HepG2 (cell line): ENCODE measurements at regions not wholly inside any gene's neighbourhood (a gene's known extent, or its start where the extent isn't known, plus 50 kb on each side); places are given as distances from the start of the nearest gene placed in this dataset.

ENCODE experiments used
- ATAC-seq: fragments of 200-7000 bp; cut with Tn5 transposase; 3 replicates; pipeline ENCODE4 v1.9.1; 2020; ENCODE audit warnings: mild to moderate bottlenecking, moderate library complexity
- BruUV-seq: library from RNA; stranded (reverse); fragments of 400-500 nt; replicated peaks from 2 replicates; lab custom pipeline; 2021; lab: Mats Ljungman, UMichigan
- CTCF ChIA-PET: fragments of 300-600 bp; formaldehyde crosslinking; extraction: SDS; loops from one replicate; lab custom pipeline; 2021; ENCODE audit warnings: low total read pairs, inconsistent platforms, low intra/inter-chr PET ratio; lab: Yijun Ruan, JAX
- POLR2A ChIA-PET: fragments of 350-600 bp; sonication (Branson Sonifier 250); formaldehyde crosslinking; loops from one replicate; lab custom pipeline; 2020; ENCODE audit warnings: antibody characterized with exemption, inconsistent platforms; lab: Yijun Ruan, JAX
- DNase-seq: peaks from one replicate; pipeline ENCODE4 v3.0.0-alpha.2; 2015; ENCODE audit warnings: low spot score
- FAIRE-seq: peaks from 3 replicates; lab custom pipeline; 2011; peaks lifted over from hg19 to GRCh38; lab: Jason Lieb, UNC
- H2AFZ ChIP-seq: one replicate; pipeline ENCODE4 v1.6.1; 2011; ENCODE audit warnings: low read length, inconsistent platforms
- H3K27ac ChIP-seq: fragments of 300-600 bp; 3 replicates; pipeline ENCODE4 v1.8.0; 2011; ENCODE audit warnings: mixed run types, mild to moderate bottlenecking, mixed read lengths, low read length, inconsistent platforms; ENCODE audit not compliant: insufficient read depth; ENCODE audit errors: extremely low read length
- H3K27me3 ChIP-seq, 2 experiments: fragments of 200-600 bp in 1 of 2; 2 replicates in 1 of 2; 3 replicates in 1 of 2; pipeline versions ENCODE4 v1.6.0 to v1.8.0; 2011; ENCODE audit warnings: low read length in 2 of 2, mild to moderate bottlenecking in 2 of 2, moderate library complexity in 2 of 2, inconsistent platforms in 1 of 2; ENCODE audit not compliant: insufficient read depth in 2 of 2, control insufficient read depth in 1 of 2
- H3K36me3 ChIP-seq, 2 experiments: fragments of 200-600 bp in 1 of 2; replicated peaks in 1 of 2; 2 replicates in 1 of 2; 3 replicates in 1 of 2; pipeline versions ENCODE4 v1.5.1 to v1.8.0; 2011; ENCODE audit warnings: low read length in 2 of 2, inconsistent platforms in 1 of 2; ENCODE audit not compliant: insufficient read depth in 2 of 2, control insufficient read depth in 1 of 2
- H3K4me1 ChIP-seq: 2 replicates; pipeline ENCODE4 v1.5.1; 2012; ENCODE audit warnings: low read length, inconsistent platforms; ENCODE audit not compliant: insufficient read depth
- H3K4me2 ChIP-seq: 2 replicates; pipeline ENCODE4 v1.6.0; 2011; ENCODE audit warnings: low read depth, low read length, inconsistent platforms
- H3K4me3 ChIP-seq, 3 experiments: fragments of 200-600 bp in 1 of 3; sonication (generic), shearing (Covaris generic) in 1 of 3; replicated peaks in 1 of 3; 2 replicates each; pipeline ENCODE4 v1.5.1; 2011 to 2016; ENCODE audit warnings: low read length in 3 of 3, inconsistent platforms in 2 of 3, low read depth in 2 of 3, mild to moderate bottlenecking in 2 of 3, control low read depth in 1 of 3, mixed read lengths in 1 of 3; ENCODE audit not compliant: insufficient read depth in 1 of 3
- H3K79me2 ChIP-seq: one replicate; pipeline ENCODE4 v1.6.1; 2011; ENCODE audit warnings: low read length, inconsistent platforms; ENCODE audit not compliant: insufficient read depth
- H3K9ac ChIP-seq: 2 replicates; pipeline ENCODE4 v1.6.0; 2011; ENCODE audit warnings: mild to moderate bottlenecking, low read depth, low read length, inconsistent platforms; ENCODE audit not compliant: insufficient read depth
- H3K9me3 ChIP-seq: 2 replicates; pipeline ENCODE4 v1.5.1; 2012; ENCODE audit warnings: mild to moderate bottlenecking, low read length
- H4K20me1 ChIP-seq: 2 replicates; pipeline ENCODE4 v1.6.0; 2011; ENCODE audit warnings: inconsistent platforms, mild to moderate bottlenecking, low read length, moderate library complexity; ENCODE audit not compliant: insufficient read depth
- ADNP ChIP-seq: sonication (generic); formaldehyde crosslinking; IDR thresholded peaks from 2 replicates; pipeline ENCODE4 v1.4.0; 2020; ENCODE audit warnings: missing genetic modification reagents
- ASH2L ChIP-seq: fragments of 300-600, 200-600 bp; sonication (generic); IDR thresholded peaks from 2 replicates; pipeline ENCODE4 v1.7.0; 2017; ENCODE audit warnings: low read depth, mild to moderate bottlenecking, moderate library complexity, mixed read lengths, low read length; ENCODE audit not compliant: insufficient read length
- ATF1 ChIP-seq: IDR thresholded peaks from 2 replicates; pipeline ENCODE4 v1.6.1; 2016; ENCODE audit warnings: mild to moderate bottlenecking, control low read depth
- GPBP1L1 ChIP-seq: sonication (generic); formaldehyde crosslinking; IDR thresholded peaks from 2 replicates; pipeline ENCODE4 v1.5.0; 2020; ENCODE audit warnings: mild to moderate bottlenecking, missing genetic modification reagents
- MLX ChIP-seq: IDR thresholded peaks from 2 replicates; pipeline ENCODE4 v1.6.1; 2016
- NFIB ChIP-seq: sonication (generic); formaldehyde crosslinking; IDR thresholded peaks from 2 replicates; pipeline ENCODE4 v1.9.0; 2021; ENCODE audit warnings: missing genetic modification reagents, mild to moderate bottlenecking, borderline replicate concordance
- PRDM15 ChIP-seq: sonication (generic); formaldehyde crosslinking; IDR thresholded peaks from 2 replicates; pipeline ENCODE4 v1.4.0; 2020; ENCODE audit warnings: missing genetic modification reagents
- SP5 ChIP-seq: IDR thresholded peaks from 2 replicates; pipeline ENCODE4 v1.6.1; 2016; ENCODE audit warnings: low read depth, borderline replicate concordance
- ZNF17 ChIP-seq: sonication (generic); formaldehyde crosslinking; IDR thresholded peaks from 2 replicates; pipeline ENCODE4 v1.5.0; 2020; ENCODE audit warnings: mild to moderate bottlenecking, missing genetic modification reagents
- ZNF615 ChIP-seq: sonication (generic); formaldehyde crosslinking; IDR thresholded peaks from 2 replicates; pipeline ENCODE4 v1.5.0; 2020; ENCODE audit warnings: mild to moderate bottlenecking, missing genetic modification reagents, borderline replicate concordance
- ZNF660 ChIP-seq: sonication (generic); formaldehyde crosslinking; IDR thresholded peaks from 2 replicates; pipeline ENCODE4 v1.5.1; 2020; ENCODE audit warnings: mild to moderate bottlenecking, low read depth, missing genetic modification reagents, borderline replicate concordance
- ZNF687 ChIP-seq: sonication (generic); formaldehyde crosslinking; IDR thresholded peaks from 2 replicates; pipeline ENCODE4 v1.5.1; 2020; ENCODE audit warnings: mild to moderate bottlenecking, missing genetic modification reagents, moderate library complexity
- in situ Hi-C: cut with HindIII; loops from 2 replicates; pipeline ENCODE4 v1.10.0; 2017; ENCODE audit warnings: low pct_unique_long_range_greater_than_20kb; ENCODE audit not compliant: extremely low pct_ligation_motif_present
- intact Hi-C: fragments of 100-400 bp; cut with micrococcal nuclease; formaldehyde crosslinking; loops from one replicate; pipeline ENCODE4 v1.10.0; 2022; ENCODE audit not compliant: unreplicated experiment

GRCh38 chr5:74562122-74562521 is 78.4 kb downstream of the ENC1 start (continued):
- no peak for TF ChIP-seq PRDM15 (CRISPR knock-in tag)

GRCh38 chr5:74560245-74560644 is 80.3 kb downstream of the ENC1 start:
- Histone ChIP-seq H3K4me2 (no peak overlapping the region), H4K20me1 (no peaks in the 10 kb centered on the region), H3K79me2 (no peaks in the 10 kb centered on the region), H2AFZ (no peak overlapping the region), H3K4me1 (0 out of 2 replicates have a peak, but pooled peaks cover 6% of the 10 kb centered on the region), H3K9ac (no peak overlapping the region), H3K4me3 (no peak overlapping the region), H3K9me3 (no peaks in the 10 kb centered on the region), H3K27me3 (no peaks in the 10 kb centered on the region; a peak in 1 of 5 replicates), H3K27ac (no peak overlapping the region), H3K36me3 (no peaks in the 10 kb centered on the region)
- ChIA-PET CTCF (no interaction called here), POLR2A (interaction anchor here (0.7 kb wide), 1 partner anchor 22 kb away, joined by 3 read pairs; no protein-coding TSS in a partner anchor)
- intact Hi-C loops (no loop called here), in situ Hi-C loops (no loop called here)
- no peak for ATAC-seq
- BruUV-seq: no TSS peak
- FAIRE-seq: no peak
- no peak for DNase-seq
- no peak for TF ChIP-seq NFIB
- TF ChIP-seq GPBP1L1 (CRISPR knock-in tag): no peak
- no peak for TF ChIP-seq ASH2L
- TF ChIP-seq ATF1 (CRISPR knock-in tag): no peak
- TF ChIP-seq ZNF615 (CRISPR knock-in tag): no peak
- TF ChIP-seq ZNF687: no peak
- no peak for TF ChIP-seq MLX
- TF ChIP-seq ZNF17: no peak
- TF ChIP-seq ADNP (CRISPR knock-in tag): no peak
- no peak for TF ChIP-seq SP5 (CRISPR knock-in tag)
- TF ChIP-seq ZNF660: no peak
